H1 (cell line): ENCODE measurements at regions not wholly inside any gene's neighbourhood (a gene's known extent, or its start where the extent isn't known, plus 50 kb on each side); places are given as distances from the start of the nearest gene placed in this dataset.

Source experiments
- BRCA1 ChIP-seq: IDR thresholded peaks from 2 replicates; pipeline ENCODE4 v1.6.1; 2012; ENCODE audit warnings: low read depth, low read length, improper control_type of control experiment
- CBX5 ChIP-seq: fragments of 300-800, 300-1000 bp; sonication (generic); IDR thresholded peaks from 2 replicates; pipeline ENCODE4 v1.7.1; 2016; ENCODE audit warnings: antibody characterized with exemption, low read length, low read depth
- FOSL1 ChIP-seq: IDR thresholded peaks from 2 replicates; pipeline ENCODE4 v1.6.1; 2011; ENCODE audit warnings: mild to moderate bottlenecking, low read depth, low read length, moderate library complexity; ENCODE audit not compliant: insufficient read depth
- HDAC2 ChIP-seq, 2 experiments: fragments of 300-600 bp in 1 of 2; sonication (generic) in 1 of 2; IDR thresholded peaks; 2 replicates each; pipeline ENCODE4 v1.6.1; 2011 to 2012; ENCODE audit warnings: low read depth in 2 of 2, low read length in 2 of 2, mild to moderate bottlenecking in 2 of 2, moderate library complexity in 2 of 2, borderline replicate concordance in 1 of 2, inconsistent platforms in 1 of 2
- HDAC6 ChIP-seq: IDR thresholded peaks from one replicate; pipeline ENCODE4 v1.7.1; 2012; ENCODE audit warnings: low read depth, mild to moderate bottlenecking, inconsistent platforms, low read length, moderate library complexity
- KDM5A ChIP-seq: fragments of 200-600 bp; IDR thresholded peaks from 2 replicates; pipeline ENCODE4 v1.7.1; 2012; ENCODE audit warnings: mild to moderate bottlenecking, low read length, inconsistent platforms, mixed read lengths
- POLR2A ChIP-seq, 2 experiments: IDR thresholded peaks; 1 replicate in 1 of 2; 2 replicates in 1 of 2; pipeline ENCODE4 v1.6.1; 2011; ENCODE audit warnings: low read depth in 2 of 2, low read length in 2 of 2, mild to moderate bottlenecking in 2 of 2; ENCODE audit errors: control extremely low read depth in 1 of 2
- SUZ12 ChIP-seq: fragments of 200-600 bp; sonication (generic); IDR thresholded peaks from 2 replicates; pipeline ENCODE4 v1.6.1; 2012; ENCODE audit warnings: mild to moderate bottlenecking, inconsistent platforms, low read length, moderate library complexity, mixed read lengths
- ZNF274 ChIP-seq: IDR thresholded peaks from 2 replicates; pipeline ENCODE4 v1.7.0; 2012; ENCODE audit warnings: low read length, borderline replicate concordance; ENCODE audit errors: extremely low read depth

DNA sequence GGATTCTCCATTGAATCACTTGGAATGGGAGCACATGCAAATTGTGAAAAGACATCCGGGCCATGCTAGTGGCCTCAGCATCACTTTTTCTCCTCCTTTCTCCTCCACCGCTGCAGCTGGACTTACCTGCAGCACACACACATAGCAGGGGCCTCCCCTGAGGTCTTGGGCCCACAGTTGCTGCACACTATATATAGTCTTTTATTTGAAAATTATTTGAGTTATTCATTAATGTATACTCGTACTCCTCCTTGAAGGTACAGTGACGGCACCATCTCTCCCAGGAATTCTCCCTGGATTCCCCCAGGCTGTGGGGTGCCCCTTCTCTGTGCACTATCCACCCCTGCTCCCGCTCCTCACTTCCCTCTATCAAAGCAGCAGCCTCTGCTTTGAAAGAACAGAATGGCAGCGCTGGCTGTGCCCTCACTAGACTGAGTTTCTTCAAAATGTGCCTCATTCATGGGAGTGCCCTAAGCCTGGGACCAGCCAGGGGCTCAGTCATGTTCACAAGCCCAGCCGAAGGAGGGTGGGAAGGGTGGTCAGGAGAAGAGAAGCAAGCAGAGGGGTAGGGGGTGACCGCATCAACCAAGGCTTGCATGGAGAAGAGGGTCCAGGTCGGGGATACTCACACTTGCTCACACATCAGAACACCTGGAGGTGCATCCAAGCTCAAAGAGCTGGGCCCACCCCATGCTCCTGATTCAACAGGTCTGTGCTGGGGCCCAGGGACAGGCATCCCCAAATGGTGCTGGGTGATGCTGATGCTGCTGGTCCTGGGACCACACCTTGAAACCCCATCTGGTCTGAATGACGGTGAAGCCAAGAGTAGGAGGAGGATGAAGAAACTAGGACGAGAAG, 156.2 kb upstream of the ZMIZ1 start (continued):
- TF ChIP-seq BRCA1, result no peak
- TF ChIP-seq CBX5, result no peak
- no peak for TF ChIP-seq KDM5A
- no peak for TF ChIP-seq ZNF274
- TF ChIP-seq FOSL1, result no peak
- no peak for TF ChIP-seq HDAC2 (IDR thresholded peaks at IDR 0.05; ENCODE audit: borderline replicate concordance in 1 of 2, low read depth in 2 of 2, low read length in 2 of 2)
- no peak for TF ChIP-seq HDAC6
- TF ChIP-seq SUZ12, result no peak
- no peak for TF ChIP-seq POLR2A (IDR thresholded peaks at IDR 0.05; ENCODE audit: control extremely low read depth in 1 of 2, low read depth in 2 of 2, low read length in 2 of 2)
